ENCODE measurements at regions not wholly inside any gene's neighbourhood (a gene's known extent, or its start where the extent isn't known, plus 50 kb on each side); places are given as distances from the start of the nearest gene placed in this dataset.

DNA sequence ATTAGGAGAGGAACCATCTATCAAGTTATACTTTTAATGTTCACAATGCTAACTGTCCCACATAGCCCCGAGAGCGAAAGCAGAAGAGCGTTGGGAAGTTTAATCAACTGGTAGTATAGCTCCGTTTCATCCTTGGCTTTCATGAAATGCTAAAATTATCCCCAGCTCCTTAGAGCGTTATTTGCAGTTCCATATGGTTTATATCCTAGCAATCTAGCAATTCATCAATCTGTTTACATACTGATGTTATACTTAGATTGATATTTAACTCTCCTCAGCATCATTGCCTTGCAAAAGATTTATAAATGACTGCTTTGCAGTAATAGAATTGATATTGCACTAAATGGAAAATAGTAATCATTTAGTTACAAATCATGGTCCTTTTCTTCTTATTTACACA lies 419.8 kb downstream of the COG6 start:
- DNase-seq (ENCODE audit: low read depth), result no peak
- H3K4me3 ChIP-seq (ENCODE audit: low read depth, low read length), result no peak overlapping the region
- TF ChIP-seq, protein P1, sequence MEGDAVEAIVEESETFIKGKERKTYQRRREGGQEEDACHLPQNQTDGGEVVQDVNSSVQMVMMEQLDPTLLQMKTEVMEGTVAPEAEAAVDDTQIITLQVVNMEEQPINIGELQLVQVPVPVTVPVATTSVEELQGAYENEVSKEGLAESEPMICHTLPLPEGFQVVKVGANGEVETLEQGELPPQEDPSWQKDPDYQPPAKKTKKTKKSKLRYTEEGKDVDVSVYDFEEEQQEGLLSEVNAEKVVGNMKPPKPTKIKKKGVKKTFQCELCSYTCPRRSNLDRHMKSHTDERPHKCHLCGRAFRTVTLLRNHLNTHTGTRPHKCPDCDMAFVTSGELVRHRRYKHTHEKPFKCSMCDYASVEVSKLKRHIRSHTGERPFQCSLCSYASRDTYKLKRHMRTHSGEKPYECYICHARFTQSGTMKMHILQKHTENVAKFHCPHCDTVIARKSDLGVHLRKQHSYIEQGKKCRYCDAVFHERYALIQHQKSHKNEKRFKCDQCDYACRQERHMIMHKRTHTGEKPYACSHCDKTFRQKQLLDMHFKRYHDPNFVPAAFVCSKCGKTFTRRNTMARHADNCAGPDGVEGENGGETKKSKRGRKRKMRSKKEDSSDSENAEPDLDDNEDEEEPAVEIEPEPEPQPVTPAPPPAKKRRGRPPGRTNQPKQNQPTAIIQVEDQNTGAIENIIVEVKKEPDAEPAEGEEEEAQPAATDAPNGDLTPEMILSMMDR (conservative IDR thresholded peaks at IDR 0.05; ENCODE audit: low read depth, low read length), result no peak

- TF ChIP-seq, protein P1 (conservative IDR thresholded peaks at IDR 0.05; ENCODE audit: low read depth, low read length), result no peak
- no peak overlapping the region for H3K4me3 ChIP-seq (ENCODE audit: low read depth, low read length)
- no peak for DNase-seq (ENCODE audit: low read depth)
Observed at GRCh38 chr13:40076765-40077362, 421.4 kb downstream of the COG6 start.

- DNase-seq (ENCODE audit: low read depth), result no peak
- TF ChIP-seq, protein P1 (conservative IDR thresholded peaks at IDR 0.05; ENCODE audit: low read depth, low read length), result no peak
- no peak overlapping the region for H3K4me3 ChIP-seq (ENCODE audit: low read depth, low read length)
Observed at GRCh38 chr13:40077396-40078027, 422.1 kb downstream of the COG6 start.

- no peak for DNase-seq (ENCODE audit: low read depth)
- TF ChIP-seq, protein P1 (conservative IDR thresholded peaks at IDR 0.05; ENCODE audit: low read depth, low read length), result no peak
- no peak overlapping the region for H3K4me3 ChIP-seq (ENCODE audit: low read depth, low read length)
Observed at GRCh38 chr13:40079721-40080120, 424.3 kb downstream of the COG6 start.

DNA sequence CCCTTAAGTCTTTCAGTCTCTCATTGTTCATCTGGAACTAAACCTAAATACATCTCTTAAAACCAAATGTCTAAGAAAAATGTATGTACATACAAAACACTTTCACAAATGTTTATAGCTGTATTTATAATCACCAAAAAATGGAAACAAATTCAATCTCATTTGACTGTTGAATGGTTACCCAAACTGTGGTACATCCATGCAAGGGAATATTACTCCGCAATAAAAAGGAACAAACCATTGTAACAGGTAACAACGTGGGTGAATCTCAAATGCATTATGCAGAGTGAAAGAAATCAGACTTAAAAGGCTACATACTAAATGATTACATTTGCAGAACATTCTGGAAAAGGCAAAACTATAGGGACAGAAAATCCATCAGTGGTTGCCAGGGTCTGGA lies 425.2 kb downstream of the COG6 start:
- H3K4me3 ChIP-seq (ENCODE audit: low read depth, low read length), result no peak overlapping the region
- DNase-seq (ENCODE audit: low read depth), result no peak
- TF ChIP-seq, protein P1 (conservative IDR thresholded peaks at IDR 0.05; ENCODE audit: low read depth, low read length), result no peak

GRCh38 chr13:40082639-40083038 lies 427.2 kb downstream of the COG6 start:
- no peak overlapping the region for H3K4me3 ChIP-seq (ENCODE audit: low read depth, low read length)
- DNase-seq (ENCODE audit: low read depth), result peak; percentile 92
- TF ChIP-seq, protein P1 (conservative IDR thresholded peaks at IDR 0.05; ENCODE audit: low read depth, low read length), result peak; percentile 58

DNA sequence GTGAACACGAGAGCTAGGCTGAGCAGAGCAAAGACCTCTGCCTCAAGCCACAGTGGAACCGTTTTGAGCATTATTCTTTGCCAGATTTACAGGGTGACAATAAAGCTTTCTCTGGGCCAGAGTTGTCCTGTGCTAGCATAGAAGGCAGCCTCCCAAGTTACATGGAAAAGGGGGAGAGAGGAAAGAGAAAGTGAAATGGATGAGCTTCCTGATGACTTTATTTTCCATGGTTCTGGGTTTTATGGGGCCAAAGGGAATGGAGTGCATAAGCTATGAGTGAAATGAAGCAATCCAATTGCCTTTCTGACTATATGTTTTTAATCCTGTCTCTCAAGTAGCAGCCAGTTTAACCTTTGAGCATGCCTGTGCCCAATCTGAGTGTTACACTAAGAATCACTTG lies 428.4 kb downstream of the COG6 start:
- no peak overlapping the region for H3K4me3 ChIP-seq (ENCODE audit: low read depth, low read length)
- no peak for DNase-seq (ENCODE audit: low read depth)
- TF ChIP-seq, protein P1 (conservative IDR thresholded peaks at IDR 0.05; ENCODE audit: low read depth, low read length), result no peak

All from choroid plexus epithelial cell (primary cell).